ENCODE measurements at regions not wholly inside any gene's neighbourhood (a gene's known extent, or its start where the extent isn't known, plus 50 kb on each side); places are given as distances from the start of the nearest gene placed in this dataset.

GRCh38 chr3:147900851-147901250 is 491.7 kb downstream of the ZIC1 start:
- TF ChIP-seq REST (IDR thresholded peaks at IDR 0.05; ENCODE audit: insufficient replicate concordance, low read depth) (no peak), CTCF (IDR thresholded peaks at IDR 0.05; ENCODE audit: insufficient read depth, low read length) (no peak), SPI1 (IDR thresholded peaks at IDR 0.05; ENCODE audit: borderline replicate concordance, low read depth) (no peak), GABPA (IDR thresholded peaks at IDR 0.05; ENCODE audit: low read depth) (no peak), POLR2AphosphoS5 (IDR thresholded peaks at IDR 0.05; ENCODE audit: low read depth) (no peak)
- DNase-seq (ENCODE audit: low read depth in 1 of 2, low spot score in 1 of 2): no peak
- no peak overlapping the region for H3K27ac ChIP-seq (replicated peaks)
- H3K4me3 ChIP-seq (replicated peaks; ENCODE audit: insufficient read depth, low read length): no peak overlapping the region
- no peaks in the 10 kb centered on the region for H3K27me3 ChIP-seq (ENCODE audit: insufficient read depth, poor library complexity, severe bottlenecking)

GRCh38 chr3:147903026-147903425 is 493.9 kb downstream of the ZIC1 start:
- Histone ChIP-seq H3K27me3 (ENCODE audit: insufficient read depth, poor library complexity, severe bottlenecking) (no peaks in the 10 kb centered on the region), H3K4me3 (replicated peaks; ENCODE audit: insufficient read depth, low read length) (no peak overlapping the region), H3K27ac (replicated peaks) (no peak overlapping the region)
- TF ChIP-seq REST (IDR thresholded peaks at IDR 0.05; ENCODE audit: insufficient replicate concordance, low read depth) (no peak), SPI1 (IDR thresholded peaks at IDR 0.05; ENCODE audit: borderline replicate concordance, low read depth) (no peak), GABPA (IDR thresholded peaks at IDR 0.05; ENCODE audit: low read depth) (no peak), CTCF (IDR thresholded peaks at IDR 0.05; ENCODE audit: insufficient read depth, low read length) (no peak), POLR2AphosphoS5 (IDR thresholded peaks at IDR 0.05; ENCODE audit: low read depth) (no peak)
- no peak for DNase-seq (ENCODE audit: low read depth in 1 of 2, low spot score in 1 of 2)

- H3K27me3 ChIP-seq (ENCODE audit: insufficient read depth, poor library complexity, severe bottlenecking): no peaks in the 10 kb centered on the region
- no peak overlapping the region for H3K4me3 ChIP-seq (replicated peaks; ENCODE audit: insufficient read depth, low read length)
- H3K27ac ChIP-seq (replicated peaks): no peak overlapping the region
- TF ChIP-seq GABPA (IDR thresholded peaks at IDR 0.05; ENCODE audit: low read depth) (no peak), SPI1 (IDR thresholded peaks at IDR 0.05; ENCODE audit: borderline replicate concordance, low read depth) (no peak), REST (IDR thresholded peaks at IDR 0.05; ENCODE audit: insufficient replicate concordance, low read depth) (no peak), CTCF (IDR thresholded peaks at IDR 0.05; ENCODE audit: insufficient read depth, low read length) (no peak), POLR2AphosphoS5 (IDR thresholded peaks at IDR 0.05; ENCODE audit: low read depth) (no peak)
- DNase-seq (ENCODE audit: low read depth in 1 of 2, low spot score in 1 of 2): no peak
Measured at GRCh38 chr3:147904421-147904820, 495.3 kb downstream of the ZIC1 start.

All from HL-60 (cell line).